D721Med (cell line): ENCODE measurements at regions not wholly inside any gene's neighbourhood (a gene's known extent, or its start where the extent isn't known, plus 50 kb on each side); places are given as distances from the start of the nearest gene placed in this dataset.

Source experiments
- DNase-seq: peaks from one replicate; pipeline ENCODE4 v3.0.0; 2011; ENCODE audit warnings: low spot score; ENCODE audit not compliant: insufficient read length
- FAIRE-seq: peaks from 2 replicates; lab custom pipeline; 2011; peaks lifted over from hg19 to GRCh38; lab: Jason Lieb, UNC
- CTCF ChIP-seq: IDR thresholded peaks from 2 replicates; pipeline ENCODE4 v1.5.1; 2012; ENCODE audit warnings: mild to moderate bottlenecking, control low read depth; ENCODE audit not compliant: insufficient read depth; ENCODE audit errors: missing control alignments

- TF ChIP-seq CTCF, result no peak
- FAIRE-seq (no peak), DNase-seq (no peak)
Measured at GRCh38 chr5:110165366-110165765, 475.6 kb downstream of the MAN2A1 start.

GRCh38 chr5:110167384-110167783 lies 477.7 kb downstream of the MAN2A1 start:
- no peak for TF ChIP-seq CTCF
- FAIRE-seq (no peak), DNase-seq (no peak)

GRCh38 chr5:110169461-110169860 lies 479.7 kb downstream of the MAN2A1 start:
- no peak for TF ChIP-seq CTCF
- DNase-seq (peak; percentile 23), FAIRE-seq (peak; percentile 97)

GRCh38 chr5:110177729-110178128 lies 488.0 kb downstream of the MAN2A1 start:
- DNase-seq (no peak), FAIRE-seq (no peak)
- TF ChIP-seq CTCF, result no peak

GRCh38 chr5:110179321-110179720 lies 489.6 kb downstream of the MAN2A1 start:
- TF ChIP-seq CTCF, result no peak
- DNase-seq (no peak), FAIRE-seq (no peak)

- DNase-seq (no peak), FAIRE-seq (no peak)
- TF ChIP-seq CTCF, result no peak
Measured at GRCh38 chr5:110194191-110194590, 504.5 kb downstream of the MAN2A1 start.

- TF ChIP-seq CTCF, result no peak
- no peak for DNase-seq
- no peak for FAIRE-seq
Measured at GRCh38 chr5:110195288-110195687, 505.6 kb downstream of the MAN2A1 start.
